ENCODE measurements at regions not wholly inside any gene's neighbourhood (a gene's known extent, or its start where the extent isn't known, plus 50 kb on each side); places are given as distances from the start of the nearest gene placed in this dataset.

- TF ChIP-seq, protein P1, sequence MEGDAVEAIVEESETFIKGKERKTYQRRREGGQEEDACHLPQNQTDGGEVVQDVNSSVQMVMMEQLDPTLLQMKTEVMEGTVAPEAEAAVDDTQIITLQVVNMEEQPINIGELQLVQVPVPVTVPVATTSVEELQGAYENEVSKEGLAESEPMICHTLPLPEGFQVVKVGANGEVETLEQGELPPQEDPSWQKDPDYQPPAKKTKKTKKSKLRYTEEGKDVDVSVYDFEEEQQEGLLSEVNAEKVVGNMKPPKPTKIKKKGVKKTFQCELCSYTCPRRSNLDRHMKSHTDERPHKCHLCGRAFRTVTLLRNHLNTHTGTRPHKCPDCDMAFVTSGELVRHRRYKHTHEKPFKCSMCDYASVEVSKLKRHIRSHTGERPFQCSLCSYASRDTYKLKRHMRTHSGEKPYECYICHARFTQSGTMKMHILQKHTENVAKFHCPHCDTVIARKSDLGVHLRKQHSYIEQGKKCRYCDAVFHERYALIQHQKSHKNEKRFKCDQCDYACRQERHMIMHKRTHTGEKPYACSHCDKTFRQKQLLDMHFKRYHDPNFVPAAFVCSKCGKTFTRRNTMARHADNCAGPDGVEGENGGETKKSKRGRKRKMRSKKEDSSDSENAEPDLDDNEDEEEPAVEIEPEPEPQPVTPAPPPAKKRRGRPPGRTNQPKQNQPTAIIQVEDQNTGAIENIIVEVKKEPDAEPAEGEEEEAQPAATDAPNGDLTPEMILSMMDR (IDR thresholded peaks at IDR 0.05; ENCODE audit: low read depth, low read length) = no peak
- TF ChIP-seq EZH2phosphoT487 (IDR thresholded peaks at IDR 0.05; ENCODE audit: low read depth) = no peak
These were observed 117.1 kb upstream of the DPP6 start for GRCh38 chr7:153935095-153935494.
